GM23248 (cell line): ENCODE measurements at regions not wholly inside any gene's neighbourhood (a gene's known extent, or its start where the extent isn't known, plus 50 kb on each side); places are given as distances from the start of the nearest gene placed in this dataset.

Source experiments
- EZH2 ChIP-seq: fragments of 200-600 bp; sonication (generic); IDR thresholded peaks from 2 replicates; pipeline ENCODE4 v1.6.1; 2018; ENCODE audit warnings: antibody characterized with exemption, mild to moderate bottlenecking; ENCODE audit not compliant: insufficient read depth, poor library complexity, severe bottlenecking
- EZH2phosphoT487 ChIP-seq: fragments of 200-600 bp; sonication (generic); IDR thresholded peaks from 2 replicates; pipeline ENCODE4 v1.6.1; 2018; ENCODE audit warnings: antibody characterized with exemption, moderate library complexity, mild to moderate bottlenecking, low read depth; ENCODE audit not compliant: insufficient read depth

DNA sequence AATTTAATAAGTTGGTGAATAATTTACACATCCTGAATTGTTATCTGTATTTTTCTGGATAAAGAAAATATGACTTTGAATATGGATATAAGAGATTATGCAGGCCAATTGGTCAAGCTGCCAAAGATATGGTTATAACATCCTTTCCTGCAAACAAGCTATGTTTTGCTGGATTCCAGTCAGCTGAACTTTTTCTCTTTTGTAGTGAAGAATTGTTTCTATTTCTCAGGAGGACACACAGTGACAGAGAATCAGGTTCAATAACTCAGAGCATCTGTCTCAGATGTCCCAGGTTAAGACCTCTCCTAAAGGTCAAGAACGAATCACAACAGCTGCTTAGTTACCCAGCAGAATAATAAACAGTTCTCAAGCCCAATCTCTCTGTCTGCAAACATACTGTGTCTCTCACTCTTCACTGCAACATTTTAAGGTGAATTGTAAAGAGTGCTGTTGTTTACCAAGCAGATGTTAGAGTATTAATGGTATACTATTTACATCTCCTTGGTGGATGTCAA is 189.5 kb upstream of the ANKRD50 start:
- TF ChIP-seq EZH2, result no peak
- no peak for TF ChIP-seq EZH2phosphoT487
